PC-3 (cell line): ENCODE measurements at regions not wholly inside any gene's neighbourhood (a gene's known extent, or its start where the extent isn't known, plus 50 kb on each side); places are given as distances from the start of the nearest gene placed in this dataset.

Experiments
- ATAC-seq: fragments of 200-7000 bp; cut with Tn5 transposase; 2 replicates; pipeline ENCODE4 v1.9.1; 2020; ENCODE audit warnings: mild to moderate bottlenecking, moderate library complexity
- BruUV-seq: library from RNA; stranded (reverse); fragments of 400-500 nt; replicated peaks from 2 replicates; lab custom pipeline; 2021; lab: Mats Ljungman, UMichigan
- CTCF ChIA-PET: fragments of 300-600 bp; sonication (Branson Sonifier 250); formaldehyde crosslinking; loops from one replicate; lab custom pipeline; 2022; ENCODE audit warnings: antibody characterized with exemption; lab: Charles Lee
- POLR2A ChIA-PET: fragments of 300-600 bp; sonication (Branson Sonifier 250); formaldehyde crosslinking; loops from one replicate; lab custom pipeline; 2022; ENCODE audit warnings: antibody characterized with exemption; ENCODE audit not compliant: unreplicated experiment; lab: Charles Lee
- DNase-seq: peaks from one replicate; pipeline ENCODE4 v3.0.0-alpha.2; 2015
- H2AFZ ChIP-seq: fragments of 300-600 bp; sonication (generic); 2 replicates; pipeline ENCODE4 v1.6.0; 2016; ENCODE audit warnings: antibody characterized with exemption, low read length
- H3F3A ChIP-seq: fragments of 300-600 bp; sonication (generic); one replicate; pipeline ENCODE4 v1.6.0; 2017; ENCODE audit warnings: antibody characterized with exemption, low read length, control low read depth, mild to moderate bottlenecking; ENCODE audit not compliant: unreplicated experiment
- H3K27ac ChIP-seq: fragments of 300-600 bp; sonication (generic); 2 replicates; pipeline ENCODE4 v1.5.1; 2016; ENCODE audit warnings: mild to moderate bottlenecking, low read length
- H3K27me3 ChIP-seq: fragments of 300-600 bp; sonication (generic); 2 replicates; pipeline ENCODE4 v1.6.1; 2016; ENCODE audit warnings: low read length, mixed read lengths
- H3K36me3 ChIP-seq: fragments of 300-600 bp; sonication (generic); 2 replicates; pipeline ENCODE4 v1.6.1; 2016; ENCODE audit warnings: low read depth, mixed run types, low read length, mixed read lengths
- H3K4me1 ChIP-seq: fragments of 300-600 bp; sonication (generic); 2 replicates; pipeline ENCODE4 v1.5.1; 2016; ENCODE audit warnings: low read length; ENCODE audit not compliant: insufficient read depth
- H3K4me2 ChIP-seq: fragments of 300-600 bp; sonication (generic); 2 replicates; pipeline ENCODE4 v1.6.0; 2016; ENCODE audit warnings: low read length
- H3K4me3 ChIP-seq: fragments of 300-600 bp; sonication (generic); 2 replicates; pipeline ENCODE4 v1.5.1; 2016; ENCODE audit warnings: mild to moderate bottlenecking, low read length, mixed read lengths
- H3K79me2 ChIP-seq: fragments of 300-600 bp; sonication (generic); 2 replicates; pipeline ENCODE4 v1.6.1; 2017; ENCODE audit warnings: low read length, mixed read lengths
- H3K9ac ChIP-seq: fragments of 300-600 bp; sonication (generic); 2 replicates; pipeline ENCODE4 v1.6.0; 2016; ENCODE audit warnings: mild to moderate bottlenecking, low read length
- H3K9me2 ChIP-seq: fragments of 300-600 bp; sonication (generic); replicated peaks from 2 replicates; pipeline ENCODE4 v1.6.1; 2016; ENCODE audit warnings: mixed run types, low read length, mixed read lengths
- H3K9me3 ChIP-seq: fragments of 300-600 bp; sonication (generic); 2 replicates; pipeline ENCODE4 v1.6.1; 2016; ENCODE audit warnings: low read length, mixed read lengths
- H4K20me1 ChIP-seq: fragments of 300-600 bp; sonication (generic); 2 replicates; pipeline ENCODE4 v1.6.1; 2016; ENCODE audit warnings: low read length, mixed read lengths
- CTCF ChIP-seq: fragments of 300-600 bp; sonication (generic); conservative IDR thresholded peaks from 2 replicates; pipeline ENCODE4 v1.5.1; 2017; ENCODE audit warnings: antibody characterized with exemption, low read depth, mild to moderate bottlenecking, low read length
- EZH2 ChIP-seq: fragments of 300-600 bp; sonication (generic); IDR thresholded peaks from one replicate; pipeline ENCODE4 v1.6.1; 2017; ENCODE audit warnings: antibody characterized with exemption, mild to moderate bottlenecking, low read length; ENCODE audit not compliant: unreplicated experiment
- EZH2phosphoT487 ChIP-seq: fragments of 300-600 bp; sonication (generic); IDR thresholded peaks from 2 replicates; pipeline ENCODE4 v1.6.1; 2018; ENCODE audit warnings: mild to moderate bottlenecking, antibody characterized with exemption, low read length, borderline replicate concordance
- intact Hi-C: fragments of 100-400 bp; cut with micrococcal nuclease; formaldehyde crosslinking; loops from 2 replicates; pipeline ENCODE4 v1.9.0; 2023

- BruUV-seq = no TSS peak
- Histone ChIP-seq H3K9me3 (no peaks in the 10 kb centered on the region), H3K4me2 (no peak overlapping the region), H3F3A (no peaks in the 10 kb centered on the region), H3K79me2 (no peaks in the 10 kb centered on the region), H3K4me1 (no peaks in the 10 kb centered on the region), H4K20me1 (no peaks in the 10 kb centered on the region), H3K27ac (no peak overlapping the region), H3K27me3 (no peaks in the 10 kb centered on the region), H3K9ac (no peak overlapping the region), H2AFZ (no peak overlapping the region), H3K9me2 (no peaks in the 10 kb centered on the region), H3K4me3 (no peak overlapping the region), H3K36me3 (no peaks in the 10 kb centered on the region)
- ChIA-PET CTCF (no interaction called here), POLR2A (no interaction called here)
- intact Hi-C loops = no loop called here
- no peak for DNase-seq
- ATAC-seq = no peak
- no peak for TF ChIP-seq EZH2phosphoT487
- TF ChIP-seq CTCF = no peak
- no peak for TF ChIP-seq EZH2
Measured at GRCh38 chr20:41870869-41871462, 252.8 kb upstream of the CHD6 start.

GRCh38 chr20:41869261-41869660 lies 251.1 kb upstream of the CHD6 start:
- DNase-seq (no peak), ATAC-seq (no peak)
- Histone ChIP-seq H3K36me3 (no peaks in the 10 kb centered on the region), H2AFZ (no peak overlapping the region), H3K4me2 (no peak overlapping the region), H3F3A (no peaks in the 10 kb centered on the region), H3K4me1 (no peaks in the 10 kb centered on the region), H3K9ac (no peak overlapping the region), H3K79me2 (no peaks in the 10 kb centered on the region), H4K20me1 (no peaks in the 10 kb centered on the region), H3K27me3 (no peaks in the 10 kb centered on the region), H3K9me2 (no peaks in the 10 kb centered on the region), H3K27ac (no peak overlapping the region), H3K9me3 (no peaks in the 10 kb centered on the region), H3K4me3 (no peak overlapping the region)
- BruUV-seq = no TSS peak
- intact Hi-C loops = no loop called here
- CTCF ChIA-PET = no interaction called here
- POLR2A ChIA-PET = no interaction called here
- TF ChIP-seq CTCF (no peak), EZH2phosphoT487 (no peak), EZH2 (no peak)

- H3K27me3 ChIP-seq = no peaks in the 10 kb centered on the region
- no peaks in the 10 kb centered on the region for H3K4me1 ChIP-seq
- CTCF ChIA-PET = no interaction called here
- ATAC-seq (no peak), DNase-seq (no peak)
- no peak overlapping the region for H3K27ac ChIP-seq
- no peak overlapping the region for H3K4me3 ChIP-seq
- no peak overlapping the region for H3K4me2 ChIP-seq
- TF ChIP-seq EZH2phosphoT487 (no peak), EZH2 (no peak), CTCF (no peak)
- no peaks in the 10 kb centered on the region for H4K20me1 ChIP-seq
- H3F3A ChIP-seq = no peaks in the 10 kb centered on the region
- H3K9me3 ChIP-seq = 0 out of 2 replicates have a peak, but pooled peaks cover 5% of the 10 kb centered on the region
- H3K9ac ChIP-seq = no peak overlapping the region
- H3K9me2 ChIP-seq = no peaks in the 10 kb centered on the region
- POLR2A ChIA-PET = no interaction called here
- no peaks in the 10 kb centered on the region for H3K79me2 ChIP-seq
- BruUV-seq = no TSS peak
- no peak overlapping the region for H2AFZ ChIP-seq
- no peaks in the 10 kb centered on the region for H3K36me3 ChIP-seq
- intact Hi-C loops = no loop called here
Measured at GRCh38 chr20:41865938-41866337, 247.8 kb upstream of the CHD6 start.
